C4-2B (cell line): ENCODE measurements at regions not wholly inside any gene's neighbourhood (a gene's known extent, or its start where the extent isn't known, plus 50 kb on each side); places are given as distances from the start of the nearest gene placed in this dataset.

ENCODE experiments used
- ZFX ChIP-seq: fragments of 450-650 bp; IDR thresholded peaks from 2 replicates; pipeline ENCODE4 v1.6.1; 2017
- TF ChIP-seq, protein P1 (sequence below): fragments of 450-650 bp; conservative IDR thresholded peaks from 2 replicates; pipeline ENCODE4 v1.5.1; 2017; ENCODE audit warnings: mild to moderate bottlenecking

DNA sequence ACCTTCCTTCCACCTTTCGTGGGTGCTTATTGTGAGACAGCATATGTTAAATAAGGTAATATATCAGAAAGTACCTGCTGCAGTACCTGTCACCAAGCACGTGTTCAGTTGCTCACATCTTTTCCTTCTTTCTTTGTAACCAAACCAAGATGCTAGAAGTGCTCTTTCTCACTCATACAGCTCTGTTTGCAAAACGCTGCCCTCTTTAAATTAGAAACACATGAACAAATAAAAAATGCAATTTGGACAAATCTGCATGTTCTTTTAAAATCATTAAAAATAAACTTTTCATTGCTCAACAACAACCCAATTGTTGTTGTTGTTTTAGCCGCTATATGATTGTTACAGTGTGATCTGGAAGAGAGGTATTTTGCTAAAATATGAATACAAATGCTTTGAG is 193.5 kb upstream of the ZBTB20 start:
- TF ChIP-seq, protein P1, sequence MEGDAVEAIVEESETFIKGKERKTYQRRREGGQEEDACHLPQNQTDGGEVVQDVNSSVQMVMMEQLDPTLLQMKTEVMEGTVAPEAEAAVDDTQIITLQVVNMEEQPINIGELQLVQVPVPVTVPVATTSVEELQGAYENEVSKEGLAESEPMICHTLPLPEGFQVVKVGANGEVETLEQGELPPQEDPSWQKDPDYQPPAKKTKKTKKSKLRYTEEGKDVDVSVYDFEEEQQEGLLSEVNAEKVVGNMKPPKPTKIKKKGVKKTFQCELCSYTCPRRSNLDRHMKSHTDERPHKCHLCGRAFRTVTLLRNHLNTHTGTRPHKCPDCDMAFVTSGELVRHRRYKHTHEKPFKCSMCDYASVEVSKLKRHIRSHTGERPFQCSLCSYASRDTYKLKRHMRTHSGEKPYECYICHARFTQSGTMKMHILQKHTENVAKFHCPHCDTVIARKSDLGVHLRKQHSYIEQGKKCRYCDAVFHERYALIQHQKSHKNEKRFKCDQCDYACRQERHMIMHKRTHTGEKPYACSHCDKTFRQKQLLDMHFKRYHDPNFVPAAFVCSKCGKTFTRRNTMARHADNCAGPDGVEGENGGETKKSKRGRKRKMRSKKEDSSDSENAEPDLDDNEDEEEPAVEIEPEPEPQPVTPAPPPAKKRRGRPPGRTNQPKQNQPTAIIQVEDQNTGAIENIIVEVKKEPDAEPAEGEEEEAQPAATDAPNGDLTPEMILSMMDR: no peak
- TF ChIP-seq ZFX: no peak
